ENCODE measurements at regions not wholly inside any gene's neighbourhood (a gene's known extent, or its start where the extent isn't known, plus 50 kb on each side); places are given as distances from the start of the nearest gene placed in this dataset.

GRCh38 chr10:29883231-29883630, 176.2 kb downstream of the JCAD start:
- Histone ChIP-seq H3K4me1 (ENCODE audit: insufficient read depth, low read length) (no peaks in the 10 kb centered on the region), H3K27ac (ENCODE audit: low read depth, low read length) (no peak overlapping the region), H3K4me3 (ENCODE audit: low read length) (no peak overlapping the region), H3K9me3 (ENCODE audit: low read length) (no peaks in the 10 kb centered on the region), H3K27me3 (ENCODE audit: insufficient read depth, low read length, poor library complexity, severe bottlenecking) (no peaks in the 10 kb centered on the region), H3K36me3 (ENCODE audit: insufficient read depth, low read length) (no peaks in the 10 kb centered on the region)
- ChIA-PET POLR2A (no interaction called here), CTCF (no interaction called here)
- no peaks in the 10 kb centered on the region for H3K9me3 Mint-ChIP-seq
- peaks cover 0 to 1% (median 0%) of the 10 kb centered on the region in 3 donors for H3K36me3 Mint-ChIP-seq
- DNase-seq, result no peak
- H3K27me3 Mint-ChIP-seq, result peaks cover 12 to 13% of the 10 kb centered on the region in 2 donors
- peak overlapping the region in 1 of 8 donors; percentile 67 for H3K27ac Mint-ChIP-seq
- no peaks in the 10 kb centered on the region for H3K4me1 Mint-ChIP-seq
- no peak overlapping the region for H3K4me3 Mint-ChIP-seq

GRCh38 chr10:29882766-29883165, 176.6 kb downstream of the JCAD start:
- no peak for DNase-seq
- Mint-ChIP-seq H3K4me1 (no peaks in the 10 kb centered on the region), H3K36me3 (peaks cover 0 to 1% (median 0%) of the 10 kb centered on the region in 3 donors), H3K27ac (no peak overlapping the region), H3K27me3 (peaks cover 13 to 14% of the 10 kb centered on the region in 2 donors), H3K9me3 (no peaks in the 10 kb centered on the region), H3K4me3 (no peak overlapping the region)
- Histone ChIP-seq H3K27ac (ENCODE audit: low read depth, low read length) (no peak overlapping the region), H3K36me3 (ENCODE audit: insufficient read depth, low read length) (no peaks in the 10 kb centered on the region), H3K4me3 (ENCODE audit: low read length) (no peak overlapping the region), H3K4me1 (ENCODE audit: insufficient read depth, low read length) (no peaks in the 10 kb centered on the region), H3K9me3 (ENCODE audit: low read length) (no peaks in the 10 kb centered on the region), H3K27me3 (ENCODE audit: insufficient read depth, low read length, poor library complexity, severe bottlenecking) (no peaks in the 10 kb centered on the region)
- ChIA-PET CTCF (no interaction called here), POLR2A (no interaction called here)

DNA sequence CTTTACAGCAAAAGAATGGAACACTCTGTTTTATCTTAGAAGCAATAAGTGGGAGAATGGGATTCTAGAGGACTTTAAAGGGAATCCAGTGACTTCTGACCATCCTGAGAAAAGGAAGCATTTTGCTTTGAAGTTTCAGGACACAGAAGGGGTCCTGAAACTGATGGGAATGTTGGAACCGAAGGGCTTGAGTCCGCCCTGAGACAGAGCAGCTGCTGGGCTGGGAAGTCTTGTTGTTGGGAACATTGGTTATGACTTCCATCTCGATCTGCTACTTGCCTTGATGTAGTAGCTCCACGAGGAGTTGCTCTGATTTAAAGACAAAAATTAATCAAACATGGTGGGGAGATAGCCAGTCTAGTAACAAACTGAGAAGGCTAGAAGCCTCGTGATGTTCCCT, 177.6 kb downstream of the JCAD start:
- no peak overlapping the region for H3K27ac Mint-ChIP-seq
- Histone ChIP-seq H3K27ac (ENCODE audit: low read depth, low read length) (no peak overlapping the region), H3K27me3 (ENCODE audit: insufficient read depth, low read length, poor library complexity, severe bottlenecking) (no peaks in the 10 kb centered on the region), H3K36me3 (ENCODE audit: insufficient read depth, low read length) (no peaks in the 10 kb centered on the region), H3K9me3 (ENCODE audit: low read length) (no peaks in the 10 kb centered on the region), H3K4me3 (ENCODE audit: low read length) (no peak overlapping the region), H3K4me1 (ENCODE audit: insufficient read depth, low read length) (no peaks in the 10 kb centered on the region)
- peaks cover 14 to 20% of the 10 kb centered on the region in 2 donors for H3K27me3 Mint-ChIP-seq
- POLR2A ChIA-PET, result no interaction called here
- CTCF ChIA-PET, result no interaction called here
- no peak for DNase-seq
- no peaks in the 10 kb centered on the region for H3K9me3 Mint-ChIP-seq
- H3K4me1 Mint-ChIP-seq, result no peaks in the 10 kb centered on the region
- H3K4me3 Mint-ChIP-seq, result no peak overlapping the region
- peaks cover 0 to 1% (median 0%) of the 10 kb centered on the region in 3 donors for H3K36me3 Mint-ChIP-seq

DNA sequence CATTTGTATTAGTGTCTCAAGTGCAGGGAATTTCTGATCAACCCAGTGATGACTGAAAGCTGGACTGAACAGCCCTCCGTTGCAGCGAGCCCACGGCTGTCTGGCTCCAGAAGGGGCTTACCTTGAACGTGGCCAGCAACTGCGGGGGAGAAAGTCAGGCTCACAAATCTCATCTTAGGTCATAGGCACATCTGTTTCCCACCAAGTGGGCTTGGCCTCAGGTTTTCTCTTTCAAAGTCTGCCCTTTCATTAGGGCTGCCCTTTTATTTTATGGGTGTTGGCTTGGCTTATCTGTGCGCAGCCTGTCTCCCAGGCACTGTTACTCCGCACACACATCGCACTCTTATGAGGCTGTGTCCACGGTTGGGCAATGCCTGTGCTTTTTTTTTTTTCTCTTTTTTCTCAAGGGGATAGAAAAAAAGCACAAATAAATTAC, 178.0 kb downstream of the JCAD start:
- Mint-ChIP-seq H3K4me1 (no peaks in the 10 kb centered on the region), H3K27me3 (peaks cover 14 to 24% of the 10 kb centered on the region in 2 donors), H3K4me3 (no peak overlapping the region), H3K27ac (no peak overlapping the region), H3K9me3 (no peaks in the 10 kb centered on the region), H3K36me3 (peaks cover 0 to 1% (median 0%) of the 10 kb centered on the region in 3 donors)
- POLR2A ChIA-PET, result no interaction called here
- Histone ChIP-seq H3K27me3 (ENCODE audit: insufficient read depth, low read length, poor library complexity, severe bottlenecking) (no peaks in the 10 kb centered on the region), H3K9me3 (ENCODE audit: low read length) (no peaks in the 10 kb centered on the region), H3K4me3 (ENCODE audit: low read length) (no peak overlapping the region), H3K4me1 (ENCODE audit: insufficient read depth, low read length) (no peaks in the 10 kb centered on the region), H3K27ac (ENCODE audit: low read depth, low read length) (no peak overlapping the region), H3K36me3 (ENCODE audit: insufficient read depth, low read length) (no peaks in the 10 kb centered on the region)
- CTCF ChIA-PET, result no interaction called here
- no peak for DNase-seq

- Mint-ChIP-seq H3K36me3 (peaks cover 0 to 1% (median 0%) of the 10 kb centered on the region in 3 donors), H3K27me3 (peaks cover 15 to 28% of the 10 kb centered on the region in 2 donors), H3K27ac (no peak overlapping the region), H3K4me3 (no peak overlapping the region), H3K9me3 (no peaks in the 10 kb centered on the region), H3K4me1 (no peaks in the 10 kb centered on the region)
- H3K9me3 ChIP-seq (ENCODE audit: low read length), result no peaks in the 10 kb centered on the region
- ChIA-PET CTCF (no interaction called here), POLR2A (no interaction called here)
- H3K4me3 ChIP-seq (ENCODE audit: low read length), result no peak overlapping the region
- no peaks in the 10 kb centered on the region for H3K4me1 ChIP-seq (ENCODE audit: insufficient read depth, low read length)
- H3K27me3 ChIP-seq (ENCODE audit: insufficient read depth, low read length, poor library complexity, severe bottlenecking), result no peaks in the 10 kb centered on the region
- no peak overlapping the region for H3K27ac ChIP-seq (ENCODE audit: low read depth, low read length)
- DNase-seq, result no peak
- H3K36me3 ChIP-seq (ENCODE audit: insufficient read depth, low read length), result no peaks in the 10 kb centered on the region
Observed at GRCh38 chr10:29880856-29881255, 178.5 kb downstream of the JCAD start.

GRCh38 chr10:29879862-29880261, 179.5 kb downstream of the JCAD start:
- CTCF ChIA-PET, result no interaction called here

DNA sequence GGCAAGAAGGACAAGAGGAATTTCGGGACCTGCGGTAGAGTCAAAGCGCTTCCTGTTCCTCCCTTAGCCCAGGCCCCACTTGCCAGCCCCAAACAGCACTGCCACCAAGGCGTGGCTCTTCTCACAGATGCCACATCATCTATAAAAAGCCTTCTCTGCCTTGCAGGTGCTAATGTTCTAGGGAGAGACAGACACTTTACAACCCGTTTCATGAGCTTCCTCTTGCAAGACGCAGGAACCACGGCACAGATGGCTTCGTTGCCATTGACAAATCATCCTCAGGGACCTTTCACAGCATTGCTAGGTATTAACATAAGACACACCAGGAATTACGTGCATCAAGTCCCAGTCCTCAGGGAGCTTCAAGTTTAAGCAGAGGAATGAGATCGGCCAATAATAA, 180.9 kb downstream of the JCAD start:
- H3K27me3 Mint-ChIP-seq, result peaks cover 13 to 41% of the 10 kb centered on the region in 2 donors
- DNase-seq, result no peak
- POLR2A ChIA-PET, result no interaction called here
- H3K4me3 Mint-ChIP-seq, result no peak overlapping the region
- no peaks in the 10 kb centered on the region for H3K36me3 ChIP-seq (ENCODE audit: insufficient read depth, low read length)
- no peak overlapping the region for H3K27ac Mint-ChIP-seq
- no peaks in the 10 kb centered on the region for H3K27me3 ChIP-seq (ENCODE audit: insufficient read depth, low read length, poor library complexity, severe bottlenecking)
- no peaks in the 10 kb centered on the region for H3K4me1 ChIP-seq (ENCODE audit: insufficient read depth, low read length)
- CTCF ChIA-PET, result no interaction called here
- H3K9me3 ChIP-seq (ENCODE audit: low read length), result no peaks in the 10 kb centered on the region
- no peak overlapping the region for H3K4me3 ChIP-seq (ENCODE audit: low read length)
- H3K27ac ChIP-seq (ENCODE audit: low read depth, low read length), result no peak overlapping the region
- H3K4me1 Mint-ChIP-seq, result no peaks in the 10 kb centered on the region
- peaks cover 0 to 1% (median 0%) of the 10 kb centered on the region in 3 donors for H3K36me3 Mint-ChIP-seq
- H3K9me3 Mint-ChIP-seq, result no peaks in the 10 kb centered on the region

More at GRCh38 chr10:29879862-29880261, 179.5 kb downstream of the JCAD start:
- Mint-ChIP-seq H3K36me3 (peaks cover 0 to 1% (median 0%) of the 10 kb centered on the region in 3 donors), H3K4me1 (no peaks in the 10 kb centered on the region), H3K27me3 (peaks cover 13 to 35% of the 10 kb centered on the region in 2 donors), H3K9me3 (no peaks in the 10 kb centered on the region), H3K4me3 (no peak overlapping the region), H3K27ac (no peak overlapping the region)
- POLR2A ChIA-PET, result no interaction called here
- Histone ChIP-seq H3K27ac (ENCODE audit: low read depth, low read length) (no peak overlapping the region), H3K9me3 (ENCODE audit: low read length) (no peaks in the 10 kb centered on the region), H3K4me1 (ENCODE audit: insufficient read depth, low read length) (no peaks in the 10 kb centered on the region), H3K36me3 (ENCODE audit: insufficient read depth, low read length) (no peaks in the 10 kb centered on the region), H3K27me3 (ENCODE audit: insufficient read depth, low read length, poor library complexity, severe bottlenecking) (no peaks in the 10 kb centered on the region), H3K4me3 (ENCODE audit: low read length) (no peak overlapping the region)
- no peak for DNase-seq

DNA sequence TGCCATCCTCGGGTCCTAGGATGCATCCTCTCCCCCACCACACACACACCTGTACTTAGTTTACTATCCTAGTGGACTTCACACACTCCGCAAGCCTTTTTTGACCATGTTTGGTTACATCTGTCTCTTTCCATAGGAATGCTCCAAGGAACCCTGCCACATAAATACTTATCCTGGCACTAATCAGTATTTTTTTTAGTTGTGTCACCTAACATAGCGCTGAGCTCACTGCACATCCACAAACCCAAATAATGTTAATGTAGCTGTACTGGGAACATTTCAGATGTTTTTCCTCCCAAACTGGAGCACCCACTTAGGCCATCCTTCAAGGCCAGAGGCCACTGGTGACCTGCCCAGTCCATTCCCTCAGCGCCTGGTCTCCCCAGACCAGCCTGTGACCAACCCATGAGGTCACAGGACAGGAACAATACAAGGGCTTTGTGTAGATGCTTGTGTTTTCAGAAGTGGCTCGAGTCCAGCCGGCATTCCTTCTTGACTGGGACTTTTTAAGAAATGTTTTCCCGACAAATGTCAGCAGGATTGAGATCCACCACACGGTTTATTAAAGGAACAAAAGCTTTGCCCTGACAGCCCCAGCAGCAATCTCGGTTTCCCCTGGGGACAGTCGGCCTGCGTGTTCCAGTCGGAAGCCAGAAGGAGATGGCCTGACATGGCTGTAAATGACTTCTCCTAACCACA, 181.4 kb downstream of the JCAD start:
- Mint-ChIP-seq H3K27me3 (peaks cover 13 to 45% of the 10 kb centered on the region in 2 donors), H3K27ac (no peak overlapping the region), H3K4me3 (no peak overlapping the region), H3K9me3 (no peaks in the 10 kb centered on the region), H3K4me1 (no peaks in the 10 kb centered on the region), H3K36me3 (peaks cover 0 to 1% (median 0%) of the 10 kb centered on the region in 3 donors)
- ChIA-PET POLR2A (no interaction called here), CTCF (no interaction called here)
- Histone ChIP-seq H3K4me3 (ENCODE audit: low read length) (no peak overlapping the region), H3K27me3 (ENCODE audit: insufficient read depth, low read length, poor library complexity, severe bottlenecking) (no peaks in the 10 kb centered on the region), H3K9me3 (ENCODE audit: low read length) (no peaks in the 10 kb centered on the region), H3K36me3 (ENCODE audit: insufficient read depth, low read length) (no peaks in the 10 kb centered on the region), H3K27ac (ENCODE audit: low read depth, low read length) (no peak overlapping the region), H3K4me1 (ENCODE audit: insufficient read depth, low read length) (no peaks in the 10 kb centered on the region)
- DNase-seq, result no peak

Measured in CD8-positive, alpha-beta memory T cell (primary cell).